NOMO-1 treated with dmso at 0.1 percent for 144 hours (cell line): ENCODE measurements at regions not wholly inside any gene's neighbourhood (a gene's known extent, or its start where the extent isn't known, plus 50 kb on each side); places are given as distances from the start of the nearest gene placed in this dataset.

Experiments
- DNase-seq: peaks from one replicate; lab custom pipeline; 2025; ENCODE audit not compliant: unreplicated experiment; lab: John Stamatoyannopoulos, UW

GRCh38 chr10:47246406-47247147 is 53.4 kb upstream of the GDF10 start:
- DNase-seq = no peak

DNA sequence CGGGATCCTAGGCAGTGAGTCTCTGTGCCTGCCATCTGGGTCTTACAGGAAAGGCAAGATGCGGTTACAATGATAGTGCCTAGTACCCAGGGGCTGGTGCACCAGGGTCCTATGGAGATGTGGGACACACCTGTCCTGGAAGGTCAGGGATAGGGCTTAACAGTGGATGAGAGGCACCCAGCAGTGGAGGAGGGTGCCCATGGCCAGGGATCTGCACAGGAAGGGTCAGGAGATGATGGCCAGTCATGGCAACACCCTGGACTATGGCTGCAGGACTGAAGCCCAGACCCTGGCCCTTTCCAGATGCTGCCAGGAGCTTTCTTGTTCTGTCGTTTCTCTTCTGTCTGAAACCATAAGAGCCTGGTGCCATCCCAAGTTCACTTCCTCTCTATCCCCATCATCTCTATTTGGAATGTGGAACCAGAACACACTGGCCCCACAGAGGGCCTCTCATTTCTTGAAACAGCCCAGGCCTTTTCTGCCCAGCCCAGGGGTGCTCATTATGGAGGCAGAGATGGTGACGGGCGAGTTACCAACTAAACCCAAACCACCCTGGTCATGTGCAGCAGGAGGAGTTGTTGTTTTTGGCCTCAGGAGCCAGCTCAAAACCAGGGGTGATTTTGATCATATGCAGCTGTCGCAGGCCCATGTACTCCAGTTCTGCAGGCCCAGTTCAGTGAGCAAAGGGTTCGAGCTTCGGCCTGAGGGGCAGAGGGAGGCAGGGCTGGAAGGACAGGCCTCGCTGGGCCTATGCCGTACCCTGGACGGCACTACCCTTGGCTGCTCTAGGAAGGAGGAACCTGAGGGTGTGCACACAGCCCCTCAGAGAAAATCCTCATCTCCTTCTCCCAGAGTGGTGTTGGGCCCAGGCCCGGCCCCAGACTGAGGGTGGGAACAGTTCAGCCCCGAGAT is 52.6 kb upstream of the GDF10 start:
- no peak for DNase-seq

DNA sequence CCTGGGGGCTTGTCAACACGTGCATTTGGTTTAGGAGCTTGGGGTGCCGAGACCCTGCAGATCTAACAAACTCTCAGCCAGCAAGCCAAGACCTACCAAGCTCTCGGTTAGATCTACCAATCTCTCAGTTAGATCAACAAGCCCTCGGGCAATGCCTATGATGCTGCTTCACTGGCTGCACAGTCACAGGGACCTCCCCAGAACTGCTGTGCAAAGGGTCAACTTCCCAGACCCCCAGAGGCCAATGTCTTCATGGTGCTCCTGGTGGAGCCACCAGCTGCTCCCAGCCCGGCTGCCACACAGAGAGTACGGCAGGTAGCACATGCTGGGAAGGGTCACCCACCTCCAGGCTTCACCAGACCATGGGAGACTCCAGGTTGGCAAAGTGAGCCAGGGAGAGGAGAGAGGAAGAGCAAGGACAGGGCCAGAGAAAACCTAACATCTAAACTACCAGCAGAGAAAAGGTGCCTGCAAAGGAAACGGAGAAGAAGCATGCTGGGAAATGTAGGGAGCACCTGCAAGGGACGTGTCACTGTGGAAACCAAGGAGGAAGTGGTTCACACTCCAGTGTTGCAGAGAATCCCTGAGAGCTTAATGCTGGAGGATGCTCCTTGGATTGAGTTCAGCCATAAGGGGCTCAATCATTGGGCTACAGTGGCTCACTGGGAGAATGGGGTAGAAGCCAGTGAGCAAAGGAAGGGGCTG is 51.5 kb upstream of the GDF10 start:
- no peak for DNase-seq

DNA sequence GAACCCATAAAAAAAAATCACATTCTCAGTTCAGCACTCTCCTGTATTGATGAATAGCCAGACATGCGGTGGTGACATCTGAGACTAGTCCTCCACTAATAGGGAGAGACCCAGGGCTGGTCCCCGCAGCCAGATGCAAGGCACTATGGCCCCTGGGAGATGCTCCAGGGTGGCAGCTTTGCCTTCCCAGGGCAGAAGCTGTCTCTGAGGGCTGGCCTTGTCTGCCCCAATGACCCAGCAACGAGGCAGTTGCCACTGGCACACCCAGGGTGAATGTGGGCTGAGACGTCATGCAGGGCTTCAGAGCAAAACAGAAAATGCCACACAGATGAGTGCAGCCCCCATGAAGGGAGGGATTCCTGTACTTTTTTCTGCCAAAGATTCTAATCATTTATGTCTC is 50.1 kb upstream of the GDF10 start:
- DNase-seq = no peak
